ENCODE measurements at regions not wholly inside any gene's neighbourhood (a gene's known extent, or its start where the extent isn't known, plus 50 kb on each side); places are given as distances from the start of the nearest gene placed in this dataset.

DNA sequence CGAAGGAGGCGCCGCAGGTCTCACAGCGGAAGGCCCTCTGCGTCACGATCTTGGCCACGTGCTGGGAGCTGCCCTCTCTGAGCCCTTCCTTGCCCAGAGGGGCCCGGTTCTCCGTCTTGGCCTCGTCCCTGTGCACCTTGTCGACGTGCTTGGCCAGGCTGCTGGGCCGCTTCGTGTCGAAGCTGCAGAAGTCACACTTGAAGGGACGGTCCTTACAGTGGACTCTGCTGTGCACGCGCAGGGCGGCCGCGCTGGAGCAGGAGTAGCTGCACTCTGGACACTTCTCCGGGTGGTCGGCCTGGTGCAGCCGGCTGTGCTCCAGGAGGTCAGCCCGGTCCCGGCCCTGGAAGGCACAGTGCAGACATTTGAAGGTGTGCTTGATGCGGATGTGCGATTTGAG is 106.9 kb downstream of the ZFP64 start:
- H3K4me3 ChIP-seq (ENCODE audit: low read length) = no peak overlapping the region
- TF ChIP-seq, protein P1, sequence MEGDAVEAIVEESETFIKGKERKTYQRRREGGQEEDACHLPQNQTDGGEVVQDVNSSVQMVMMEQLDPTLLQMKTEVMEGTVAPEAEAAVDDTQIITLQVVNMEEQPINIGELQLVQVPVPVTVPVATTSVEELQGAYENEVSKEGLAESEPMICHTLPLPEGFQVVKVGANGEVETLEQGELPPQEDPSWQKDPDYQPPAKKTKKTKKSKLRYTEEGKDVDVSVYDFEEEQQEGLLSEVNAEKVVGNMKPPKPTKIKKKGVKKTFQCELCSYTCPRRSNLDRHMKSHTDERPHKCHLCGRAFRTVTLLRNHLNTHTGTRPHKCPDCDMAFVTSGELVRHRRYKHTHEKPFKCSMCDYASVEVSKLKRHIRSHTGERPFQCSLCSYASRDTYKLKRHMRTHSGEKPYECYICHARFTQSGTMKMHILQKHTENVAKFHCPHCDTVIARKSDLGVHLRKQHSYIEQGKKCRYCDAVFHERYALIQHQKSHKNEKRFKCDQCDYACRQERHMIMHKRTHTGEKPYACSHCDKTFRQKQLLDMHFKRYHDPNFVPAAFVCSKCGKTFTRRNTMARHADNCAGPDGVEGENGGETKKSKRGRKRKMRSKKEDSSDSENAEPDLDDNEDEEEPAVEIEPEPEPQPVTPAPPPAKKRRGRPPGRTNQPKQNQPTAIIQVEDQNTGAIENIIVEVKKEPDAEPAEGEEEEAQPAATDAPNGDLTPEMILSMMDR (conservative IDR thresholded peaks at IDR 0.05; ENCODE audit: low read depth, low read length) = no peak
- DNase-seq (ENCODE audit: low read depth) = no peak

DNA sequence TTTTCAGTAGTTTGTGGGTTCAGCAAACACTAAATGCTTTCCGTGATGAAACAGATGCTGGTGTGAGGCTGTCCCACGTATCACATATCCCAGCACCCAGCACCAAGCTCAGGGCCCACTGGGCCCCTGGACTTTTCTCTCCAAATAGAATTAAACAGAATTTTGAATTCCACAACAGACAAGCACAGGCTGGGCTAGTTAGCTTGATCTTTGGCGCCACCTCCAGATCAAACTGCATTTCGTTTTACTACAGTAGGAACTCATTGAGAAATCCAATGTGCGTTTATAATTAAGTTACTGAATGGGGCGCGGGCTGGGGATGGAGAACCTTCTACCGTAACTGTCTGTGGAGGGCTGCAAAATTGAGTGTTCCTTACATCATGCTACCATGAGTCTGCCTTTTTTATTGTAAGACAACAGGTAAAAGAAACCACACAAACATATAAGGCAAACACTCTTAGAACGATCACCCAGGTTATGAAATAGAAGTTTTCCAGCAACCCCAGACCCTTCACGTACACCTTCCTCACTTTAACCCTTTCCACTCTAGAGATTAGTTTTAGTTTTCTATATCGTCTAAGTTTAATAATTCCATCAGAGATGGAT is 107.8 kb downstream of the ZFP64 start:
- DNase-seq (ENCODE audit: low read depth) = no peak
- TF ChIP-seq, protein P1 (conservative IDR thresholded peaks at IDR 0.05; ENCODE audit: low read depth, low read length) = peak; percentile 73
- H3K4me3 ChIP-seq (ENCODE audit: low read length) = no peak overlapping the region

DNA sequence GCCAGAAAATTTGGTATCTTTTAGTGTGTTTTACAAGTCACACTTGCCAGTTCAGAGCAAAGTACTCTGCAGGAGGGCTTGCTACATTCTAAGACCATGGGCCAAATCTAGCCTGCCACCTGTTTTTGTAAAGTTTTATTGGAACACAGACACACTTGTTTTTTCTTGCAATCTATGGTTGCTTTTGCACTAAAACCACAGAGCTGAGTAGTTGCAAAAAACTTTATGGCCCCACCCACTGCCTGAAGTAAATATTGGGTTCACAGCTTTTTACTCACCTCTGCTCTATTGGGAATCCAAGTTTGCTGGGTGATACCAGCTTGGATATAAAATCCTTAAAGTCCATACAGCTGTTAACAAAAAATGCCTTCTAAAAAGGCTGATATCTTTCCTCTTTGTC is 109.0 kb downstream of the ZFP64 start:
- no peak overlapping the region for H3K4me3 ChIP-seq (ENCODE audit: low read length)
- TF ChIP-seq, protein P1 (conservative IDR thresholded peaks at IDR 0.05; ENCODE audit: low read depth, low read length) = no peak
- DNase-seq (ENCODE audit: low read depth) = no peak

DNA sequence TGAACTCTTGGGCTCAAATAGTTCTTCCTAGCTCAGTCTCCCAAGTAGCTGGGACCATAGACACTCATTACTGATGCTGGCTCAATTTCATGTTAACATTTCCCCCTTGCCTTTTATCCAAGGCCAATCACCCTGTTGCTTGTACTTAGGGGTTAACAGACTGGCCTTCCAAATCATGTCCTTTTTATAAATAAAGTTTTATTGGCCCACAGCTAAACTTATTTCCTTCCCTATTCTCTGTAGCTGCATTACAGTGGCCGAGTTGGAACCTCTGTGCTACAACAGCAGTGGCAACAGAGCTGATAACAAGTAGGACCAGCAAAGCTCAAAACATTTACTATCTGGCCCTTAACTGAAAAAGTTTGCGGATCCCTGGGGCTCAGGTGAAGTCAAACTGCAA is 109.8 kb downstream of the ZFP64 start:
- H3K4me3 ChIP-seq (ENCODE audit: low read length) = no peak overlapping the region
- DNase-seq (ENCODE audit: low read depth) = no peak
- TF ChIP-seq, protein P1 (conservative IDR thresholded peaks at IDR 0.05; ENCODE audit: low read depth, low read length) = no peak

DNA sequence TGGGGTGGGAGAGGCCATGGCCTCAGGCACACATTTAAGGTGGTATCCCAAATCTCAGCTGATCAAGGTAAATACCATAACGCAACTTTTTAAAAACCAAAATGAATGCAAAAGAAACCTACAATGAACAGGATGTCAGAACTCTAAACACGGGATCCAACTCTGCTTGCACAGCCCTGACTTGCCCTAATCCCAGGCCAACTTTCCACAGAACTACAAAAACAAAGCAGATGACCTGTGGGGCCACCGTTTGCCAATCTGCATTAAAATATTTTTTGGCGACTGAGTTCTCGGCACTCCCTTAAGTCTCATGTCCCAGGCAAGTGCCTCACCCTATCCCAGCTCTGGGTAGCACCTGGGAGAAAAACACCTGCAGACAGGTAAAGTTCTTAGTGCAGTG is 110.5 kb downstream of the ZFP64 start:
- H3K4me3 ChIP-seq (ENCODE audit: low read length) = no peak overlapping the region
- DNase-seq (ENCODE audit: low read depth) = no peak
- TF ChIP-seq, protein P1 (conservative IDR thresholded peaks at IDR 0.05; ENCODE audit: low read depth, low read length) = no peak

DNA sequence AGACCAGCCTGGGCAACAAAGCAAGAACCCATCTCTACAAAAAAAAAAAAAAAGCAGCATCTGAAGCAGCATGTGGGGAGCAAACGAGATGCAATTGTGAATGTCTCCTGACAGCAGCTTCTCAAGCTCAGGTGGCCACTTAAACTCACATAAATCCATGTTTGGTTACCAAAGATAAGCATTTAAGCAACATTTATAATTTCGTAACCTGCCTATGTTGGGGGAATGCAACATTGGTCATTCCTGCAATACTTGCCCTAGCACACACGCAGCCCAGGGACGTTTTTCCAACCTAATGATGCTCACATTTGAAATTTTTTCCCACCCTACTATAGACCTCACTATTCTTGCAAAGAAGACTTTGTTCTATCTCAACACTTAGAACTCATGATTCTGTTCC is 113.3 kb downstream of the ZFP64 start:
- no peak overlapping the region for H3K4me3 ChIP-seq (ENCODE audit: low read length)
- no peak for DNase-seq (ENCODE audit: low read depth)
- TF ChIP-seq, protein P1 (conservative IDR thresholded peaks at IDR 0.05; ENCODE audit: low read depth, low read length) = no peak

DNA sequence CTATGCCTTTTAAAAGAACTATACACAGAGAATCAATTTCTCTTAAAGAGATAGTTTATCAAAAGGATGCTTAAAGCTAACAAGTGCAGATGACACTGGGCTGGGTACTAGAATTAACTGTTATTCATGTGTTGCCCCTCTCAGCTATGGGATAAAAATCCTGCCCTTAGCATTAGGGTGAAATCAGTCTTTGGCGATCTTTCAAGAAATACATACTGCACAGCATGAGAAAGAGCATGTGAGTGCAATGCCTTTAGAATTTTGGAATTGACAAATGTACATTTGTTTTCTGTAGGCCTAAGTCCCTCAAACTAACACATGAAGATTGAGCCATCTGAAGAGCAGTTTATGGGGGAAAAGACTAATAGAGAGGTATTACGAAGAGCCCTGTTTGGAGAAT is 115.4 kb downstream of the ZFP64 start:
- H3K4me3 ChIP-seq (ENCODE audit: low read length) = no peak overlapping the region
- peak; percentile 39 for DNase-seq (ENCODE audit: low read depth)
- TF ChIP-seq, protein P1 (conservative IDR thresholded peaks at IDR 0.05; ENCODE audit: low read depth, low read length) = no peak

All from retinal pigment epithelial cell (primary cell).